ENCODE measurements at regions not wholly inside any gene's neighbourhood (a gene's known extent, or its start where the extent isn't known, plus 50 kb on each side); places are given as distances from the start of the nearest gene placed in this dataset.

- H3K27me3 ChIP-seq, result no peaks in the 10 kb centered on the region
- H3K27ac ChIP-seq, result peak overlapping the region; percentile 79 to 100 (median 98)
- 26 to 37% methylated on average over 19 to 25 of the region's 25 CpGs for WGBS, 2 donors
- no peaks in the 10 kb centered on the region for H3K9me3 ChIP-seq
- peaks cover 97% of the 10 kb centered on the region for H3K4me1 ChIP-seq
- no peaks in the 10 kb centered on the region for H3K36me3 ChIP-seq (replicated peaks in 1 of 2; ENCODE audit: insufficient read depth in 1 of 2, low read depth in 2 of 2)
- no peak for TF ChIP-seq CTCF (IDR thresholded peaks at IDR 0.05)
- ATAC-seq (no peak), DNase-seq (peak in 3 of 4 donors; percentile 28 to 46 (median 37))
- intact Hi-C loops (cut with DNase I), result no loop called here
- no peak overlapping the region for H3K4me3 ChIP-seq
Observed at GRCh38 chr22:46081036-46081830, 69.1 kb upstream of the PPARA start.

GRCh38 chr22:46081831-46082210 is 68.5 kb upstream of the PPARA start:
- no peaks in the 10 kb centered on the region for H3K36me3 ChIP-seq (replicated peaks in 1 of 2; ENCODE audit: insufficient read depth in 1 of 2, low read depth in 2 of 2)
- H3K9me3 ChIP-seq, result no peaks in the 10 kb centered on the region
- intact Hi-C loops (cut with DNase I), result no loop called here
- no peak overlapping the region for H3K4me3 ChIP-seq
- peak overlapping the region; percentile 79 to 100 (median 98) for H3K27ac ChIP-seq
- WGBS, 2 donors, result 13 to 39% methylated on average over 9 to 18 of the region's 18 CpGs
- ATAC-seq (no peak), DNase-seq (peak in 3 of 4 donors; percentile 40 to 54 (median 41))
- peaks cover 97% of the 10 kb centered on the region for H3K4me1 ChIP-seq
- TF ChIP-seq POLR2A (IDR thresholded peaks at IDR 0.05), result no peak
- TF ChIP-seq CTCF (IDR thresholded peaks at IDR 0.05), result no peak
- H3K27me3 ChIP-seq, result no peaks in the 10 kb centered on the region

- no peaks in the 10 kb centered on the region for H3K36me3 ChIP-seq (replicated peaks in 1 of 2; ENCODE audit: insufficient read depth in 1 of 2, low read depth in 2 of 2)
- DNase-seq (peak in 2 of 4 donors; percentile 4 to 6), ATAC-seq (no peak)
- peak overlapping the region in 3 of 4 donors; percentile 87 to 99 (median 98) for H3K27ac ChIP-seq
- TF ChIP-seq CTCF (IDR thresholded peaks at IDR 0.05), result no peak
- TF ChIP-seq POLR2A (IDR thresholded peaks at IDR 0.05), result no peak
- H3K4me3 ChIP-seq, result no peak overlapping the region
- WGBS, 2 donors, result 36 to 53% methylated on average over 8 of the region's 8 CpGs
- H3K4me1 ChIP-seq, result peaks cover 97% of the 10 kb centered on the region
- no peaks in the 10 kb centered on the region for H3K9me3 ChIP-seq
- intact Hi-C loops (cut with DNase I), result no loop called here
- H3K27me3 ChIP-seq, result no peaks in the 10 kb centered on the region
Observed at GRCh38 chr22:46082633-46083032, 67.7 kb upstream of the PPARA start.

DNA sequence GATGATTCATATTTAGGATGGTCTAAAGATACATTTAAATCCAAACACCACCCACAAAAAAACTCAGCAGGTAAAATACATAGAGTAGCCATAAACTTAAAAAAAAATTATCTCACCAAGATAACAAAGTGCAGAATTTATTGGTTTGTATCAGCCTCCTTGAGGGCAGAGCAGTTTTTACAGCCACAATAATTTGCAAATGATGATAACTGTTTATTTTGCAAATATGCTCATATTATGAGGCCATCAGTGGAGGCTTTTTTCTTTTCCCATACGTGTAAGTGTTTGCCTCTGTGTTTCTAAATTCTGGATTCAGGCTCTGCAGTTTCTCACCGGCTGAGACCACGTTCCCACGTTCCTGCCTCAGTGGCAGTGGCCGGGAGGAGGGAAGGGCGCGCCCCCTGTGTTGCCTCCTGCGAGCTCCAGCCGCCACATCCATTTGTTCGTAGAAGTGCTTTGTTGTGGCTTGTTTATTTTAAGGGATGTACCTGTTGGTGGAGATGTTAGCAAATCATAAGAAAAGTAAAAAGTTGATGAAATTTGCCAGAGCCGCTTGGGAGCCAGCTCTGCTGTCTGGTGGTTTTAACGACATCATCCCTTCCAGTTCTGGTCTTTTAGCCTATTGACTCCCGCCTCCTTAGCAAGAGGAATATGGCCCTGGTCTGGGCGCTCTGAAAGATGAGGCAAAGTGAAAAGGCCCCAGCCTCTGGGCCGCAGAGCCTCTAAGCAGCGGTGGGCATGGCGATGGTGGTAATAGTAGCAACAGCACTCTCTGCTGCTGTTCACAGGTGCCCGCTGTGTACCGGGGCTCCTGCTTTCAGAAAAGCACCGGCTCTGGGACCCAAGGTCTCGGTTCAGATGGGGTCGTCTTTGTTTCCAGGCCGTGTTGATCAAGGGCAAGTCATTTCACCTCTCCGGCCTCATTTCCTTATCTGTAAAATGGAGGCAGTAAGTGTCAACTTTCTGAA is 66.7 kb upstream of the PPARA start:
- TF ChIP-seq CTCF (IDR thresholded peaks at IDR 0.05), result no peak
- TF ChIP-seq POLR2A (IDR thresholded peaks at IDR 0.05), result no peak
- H3K4me3 ChIP-seq, result no peak overlapping the region
- H3K9me3 ChIP-seq, result no peaks in the 10 kb centered on the region
- ATAC-seq, result no peak
- intact Hi-C loops (cut with DNase I), result no loop called here
- 61 to 63% methylated on average over 18 to 24 of the region's 24 CpGs for WGBS, 2 donors
- no peaks in the 10 kb centered on the region for H3K27me3 ChIP-seq
- peak overlapping the region; percentile 87 to 99 (median 94) for H3K27ac ChIP-seq
- H3K4me1 ChIP-seq, result peaks cover 97% of the 10 kb centered on the region
- peak in 3 of 4 donors; percentile 22 to 46 (median 35) for DNase-seq
- H3K36me3 ChIP-seq (replicated peaks in 1 of 2; ENCODE audit: insufficient read depth in 1 of 2, low read depth in 2 of 2), result no peaks in the 10 kb centered on the region
